Sigmoid colon (tissue), 4 donors: ENCODE measurements at regions not wholly inside any gene's neighbourhood (a gene's known extent, or its start where the extent isn't known, plus 50 kb on each side); places are given as distances from the start of the nearest gene placed in this dataset.

ENCODE experiments used
- CTCF ChIP-seq, 4 experiments: fragments of 450-650 bp in 3 of 4; fragments of 200-600 bp in 1 of 4; IDR thresholded peaks; one replicate each; pipeline ENCODE4 v1.5.1; 2016 to 2019; ENCODE audit warnings: antibody characterized with exemption in 4 of 4, mild to moderate bottlenecking in 3 of 4, moderate library complexity in 2 of 4
- EP300 ChIP-seq, 4 donors: sonication (generic); formaldehyde crosslinking; IDR thresholded peaks; one replicate each; pipeline ENCODE4 v1.6.1; 2017; ENCODE audit warnings: antibody characterized with exemption in 4 of 4
- POLR2A ChIP-seq, 2 donors: fragments of 450-650 bp; IDR thresholded peaks; one replicate each; pipeline ENCODE4 v1.6.1; 2016; ENCODE audit warnings: antibody characterized with exemption in 2 of 2, mild to moderate bottlenecking in 2 of 2, moderate library complexity in 2 of 2
- POLR2AphosphoS5 ChIP-seq, 4 donors: sonication (generic); formaldehyde crosslinking; IDR thresholded peaks; one replicate each; pipeline ENCODE4 v1.6.1; 2017; ENCODE audit warnings: antibody characterized with exemption in 4 of 4

DNA sequence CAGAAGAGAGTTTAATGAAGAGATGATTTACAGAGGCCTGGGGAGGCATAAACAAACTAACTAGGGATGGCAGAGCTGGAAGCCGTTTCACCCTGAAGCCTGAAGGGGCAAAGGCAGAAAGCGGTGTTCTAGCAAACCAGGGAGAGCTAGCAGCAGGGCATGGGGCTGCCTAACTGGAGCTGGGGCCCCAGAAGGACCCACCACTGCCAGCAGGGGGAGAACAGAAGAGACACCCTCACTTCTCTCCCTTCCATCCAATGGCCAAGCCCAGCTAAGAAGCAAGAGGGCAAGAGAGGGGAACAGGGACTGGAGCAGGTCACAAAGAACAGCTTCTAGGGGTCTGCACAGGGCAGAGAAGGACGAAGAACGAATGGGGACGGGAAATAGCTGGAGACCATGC is 195.5 kb downstream of the KATNAL1 start:
- TF ChIP-seq POLR2AphosphoS5 (IDR thresholded peaks at IDR 0.05) (no peak), POLR2A (IDR thresholded peaks at IDR 0.05) (no peak), CTCF (IDR thresholded peaks at IDR 0.05) (no peak), EP300 (IDR thresholded peaks at IDR 0.05) (no peak)
